A673 (cell line): ENCODE measurements at regions not wholly inside any gene's neighbourhood (a gene's known extent, or its start where the extent isn't known, plus 50 kb on each side); places are given as distances from the start of the nearest gene placed in this dataset.

Experiments
- EZH2 ChIP-seq: fragments of 200-600 bp; sonication (generic); IDR thresholded peaks from 2 replicates; pipeline ENCODE4 v1.6.1; 2017; ENCODE audit warnings: borderline replicate concordance, low read depth, mild to moderate bottlenecking, mixed read lengths, antibody characterized with exemption, low read length; ENCODE audit not compliant: poor library complexity, severe bottlenecking
- TF ChIP-seq, protein P1 (sequence below): fragments of 300-800, 200-600 bp; sonication (generic); conservative IDR thresholded peaks from 2 replicates; pipeline ENCODE4 v1.5.1; 2017; ENCODE audit warnings: low read depth, mild to moderate bottlenecking, antibody characterized with exemption, low read length, moderate library complexity, mixed read lengths

DNA sequence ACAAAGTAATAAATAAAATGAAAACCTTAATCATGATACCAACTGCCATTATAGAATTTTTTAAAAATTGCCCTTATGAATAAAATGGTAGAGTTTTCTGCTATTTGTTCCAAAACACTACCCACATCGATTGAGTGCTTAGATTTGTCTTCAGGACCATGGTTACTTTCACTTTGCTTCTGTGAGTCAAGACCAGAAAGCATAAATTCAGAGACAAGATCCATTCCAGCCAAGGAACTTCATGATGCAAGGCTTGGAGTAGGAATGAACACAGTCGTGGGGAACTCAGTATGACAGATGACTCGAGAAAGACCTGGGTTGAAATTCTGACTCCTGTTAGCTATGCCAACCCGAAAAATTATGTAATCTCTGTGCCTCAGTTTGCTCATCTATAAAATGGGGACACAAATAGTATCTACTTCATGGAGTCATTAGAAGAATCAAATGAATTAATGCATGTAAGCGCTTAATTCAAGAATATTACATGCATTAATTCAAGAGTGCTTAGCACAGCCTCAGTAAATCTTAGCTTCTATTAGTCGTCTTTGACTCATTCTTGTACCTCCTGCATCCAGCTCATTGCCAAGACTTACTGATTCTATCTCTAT, 72.5 kb upstream of the MYLIP start:
- TF ChIP-seq, protein P1, sequence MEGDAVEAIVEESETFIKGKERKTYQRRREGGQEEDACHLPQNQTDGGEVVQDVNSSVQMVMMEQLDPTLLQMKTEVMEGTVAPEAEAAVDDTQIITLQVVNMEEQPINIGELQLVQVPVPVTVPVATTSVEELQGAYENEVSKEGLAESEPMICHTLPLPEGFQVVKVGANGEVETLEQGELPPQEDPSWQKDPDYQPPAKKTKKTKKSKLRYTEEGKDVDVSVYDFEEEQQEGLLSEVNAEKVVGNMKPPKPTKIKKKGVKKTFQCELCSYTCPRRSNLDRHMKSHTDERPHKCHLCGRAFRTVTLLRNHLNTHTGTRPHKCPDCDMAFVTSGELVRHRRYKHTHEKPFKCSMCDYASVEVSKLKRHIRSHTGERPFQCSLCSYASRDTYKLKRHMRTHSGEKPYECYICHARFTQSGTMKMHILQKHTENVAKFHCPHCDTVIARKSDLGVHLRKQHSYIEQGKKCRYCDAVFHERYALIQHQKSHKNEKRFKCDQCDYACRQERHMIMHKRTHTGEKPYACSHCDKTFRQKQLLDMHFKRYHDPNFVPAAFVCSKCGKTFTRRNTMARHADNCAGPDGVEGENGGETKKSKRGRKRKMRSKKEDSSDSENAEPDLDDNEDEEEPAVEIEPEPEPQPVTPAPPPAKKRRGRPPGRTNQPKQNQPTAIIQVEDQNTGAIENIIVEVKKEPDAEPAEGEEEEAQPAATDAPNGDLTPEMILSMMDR, result no peak
- TF ChIP-seq EZH2, result no peak
